Neural progenitor cell (in vitro differentiated cells): ENCODE measurements at regions not wholly inside any gene's neighbourhood (a gene's known extent, or its start where the extent isn't known, plus 50 kb on each side); places are given as distances from the start of the nearest gene placed in this dataset.
"Not testable (repeated sequence)": the region's sequence is repeated elsewhere in the genome, so short reads cannot be mapped to it uniquely, and the experiment has no call there.

Source experiments
- DNase-seq: peaks from one replicate; pipeline ENCODE4 v3.0.0-alpha.2; 2016; ENCODE audit warnings: low spot score
- H2AFZ ChIP-seq: fragments of 200-600 bp; sonication (generic); replicated peaks from 2 replicates; pipeline ENCODE4 v1.6.1; 2016; ENCODE audit warnings: antibody characterized with exemption
- H3F3A ChIP-seq: fragments of 200-600 bp; sonication (generic); 2 replicates; pipeline ENCODE4 v1.6.1; 2016; ENCODE audit warnings: antibody characterized with exemption, low read depth
- H3K27ac ChIP-seq: fragments of 200-600 bp; sonication (generic); 2 replicates; pipeline ENCODE4 v1.5.1; 2016; ENCODE audit warnings: mild to moderate bottlenecking
- H3K27me3 ChIP-seq: fragments of 200-600 bp; sonication (generic); 2 replicates; pipeline ENCODE4 v1.6.1; 2016; ENCODE audit warnings: mild to moderate bottlenecking, moderate library complexity
- H3K36me3 ChIP-seq: fragments of 200-600 bp; sonication (generic); 2 replicates; pipeline ENCODE4 v1.5.1; 2016
- H3K4me1 ChIP-seq: fragments of 200-600 bp; sonication (generic); 2 replicates; pipeline ENCODE4 v1.6.1; 2016; ENCODE audit warnings: mixed run types
- H3K4me2 ChIP-seq: fragments of 200-600 bp; sonication (generic); 2 replicates; pipeline ENCODE4 v1.6.1; 2016
- H3K4me3 ChIP-seq: fragments of 200-600 bp; sonication (generic); 2 replicates; pipeline ENCODE4 v1.5.1; 2016
- H3K79me2 ChIP-seq: fragments of 200-600 bp; sonication (generic); 2 replicates; pipeline ENCODE4 v1.6.1; 2016; ENCODE audit warnings: low read depth
- H3K9ac ChIP-seq: fragments of 200-600 bp; sonication (generic); 2 replicates; pipeline ENCODE4 v1.6.1; 2016
- H3K9me3 ChIP-seq: fragments of 200-600 bp; sonication (generic); 2 replicates; pipeline ENCODE4 v1.5.1; 2016; ENCODE audit warnings: low read depth
- H4K20me1 ChIP-seq: fragments of 200-600 bp; sonication (generic); 2 replicates; pipeline ENCODE4 v1.6.1; 2016; ENCODE audit warnings: low read depth
- H3K27ac Mint-ChIP-seq: 3 replicates; pipeline ENCODE4 v1.8.0; 2021; ENCODE audit warnings: mixed read lengths
- H3K27me3 Mint-ChIP-seq: 2 replicates; pipeline ENCODE4 v1.8.0; 2022; ENCODE audit warnings: low read depth, mild to moderate bottlenecking, inconsistent platforms, moderate library complexity, mixed read lengths; ENCODE audit not compliant: insufficient read depth
- H3K36me3 Mint-ChIP-seq: 3 replicates; pipeline ENCODE4 v1.8.0; 2021; ENCODE audit warnings: mixed read lengths
- H3K4me1 Mint-ChIP-seq: 3 replicates; pipeline ENCODE4 v1.8.0; 2021; ENCODE audit warnings: mixed read lengths
- H3K4me3 Mint-ChIP-seq: 3 replicates; pipeline ENCODE4 v1.8.0; 2021; ENCODE audit warnings: mild to moderate bottlenecking, moderate library complexity, mixed read lengths
- H3K9me3 Mint-ChIP-seq: 3 replicates; pipeline ENCODE4 v1.8.0; 2020; ENCODE audit warnings: mixed read lengths
- EZH2 ChIP-seq: fragments of 200-600 bp; sonication (generic); IDR thresholded peaks from 2 replicates; pipeline ENCODE4 v1.6.1; 2017; ENCODE audit warnings: antibody characterized with exemption, mild to moderate bottlenecking, moderate library complexity
- EZH2phosphoT487 ChIP-seq: fragments of 200-600 bp; sonication (generic); IDR thresholded peaks from 2 replicates; pipeline ENCODE4 v1.6.1; 2017; ENCODE audit warnings: antibody characterized with exemption
- TF ChIP-seq, protein P1 (sequence below): fragments of 200-600 bp; sonication (generic); IDR thresholded peaks from 2 replicates; pipeline ENCODE4 v1.5.1; 2017; ENCODE audit warnings: antibody characterized with exemption, mild to moderate bottlenecking

GRCh38 chr18:64674694-64675093 lies 525.8 kb upstream of the LINC00305 start:
- no peak overlapping the region for H2AFZ ChIP-seq
- no peak overlapping the region for H3K4me3 Mint-ChIP-seq
- TF ChIP-seq EZH2 (no peak), EZH2phosphoT487 (no peak)
- TF ChIP-seq, protein P1, sequence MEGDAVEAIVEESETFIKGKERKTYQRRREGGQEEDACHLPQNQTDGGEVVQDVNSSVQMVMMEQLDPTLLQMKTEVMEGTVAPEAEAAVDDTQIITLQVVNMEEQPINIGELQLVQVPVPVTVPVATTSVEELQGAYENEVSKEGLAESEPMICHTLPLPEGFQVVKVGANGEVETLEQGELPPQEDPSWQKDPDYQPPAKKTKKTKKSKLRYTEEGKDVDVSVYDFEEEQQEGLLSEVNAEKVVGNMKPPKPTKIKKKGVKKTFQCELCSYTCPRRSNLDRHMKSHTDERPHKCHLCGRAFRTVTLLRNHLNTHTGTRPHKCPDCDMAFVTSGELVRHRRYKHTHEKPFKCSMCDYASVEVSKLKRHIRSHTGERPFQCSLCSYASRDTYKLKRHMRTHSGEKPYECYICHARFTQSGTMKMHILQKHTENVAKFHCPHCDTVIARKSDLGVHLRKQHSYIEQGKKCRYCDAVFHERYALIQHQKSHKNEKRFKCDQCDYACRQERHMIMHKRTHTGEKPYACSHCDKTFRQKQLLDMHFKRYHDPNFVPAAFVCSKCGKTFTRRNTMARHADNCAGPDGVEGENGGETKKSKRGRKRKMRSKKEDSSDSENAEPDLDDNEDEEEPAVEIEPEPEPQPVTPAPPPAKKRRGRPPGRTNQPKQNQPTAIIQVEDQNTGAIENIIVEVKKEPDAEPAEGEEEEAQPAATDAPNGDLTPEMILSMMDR: no peak

GRCh38 chr18:64671293-64671692 lies 522.4 kb upstream of the LINC00305 start:
- not testable (repeated sequence) for H3K36me3 ChIP-seq, H3F3A ChIP-seq, H3K27ac ChIP-seq, H3K36me3 Mint-ChIP-seq, H3K79me2 ChIP-seq, H4K20me1 ChIP-seq, DNase-seq, H3K4me1 ChIP-seq, H3K4me3 Mint-ChIP-seq, H3K27ac Mint-ChIP-seq, H2AFZ ChIP-seq, H3K27me3 Mint-ChIP-seq, H3K9me3 ChIP-seq, H3K27me3 ChIP-seq, H3K9me3 Mint-ChIP-seq, H3K4me1 Mint-ChIP-seq, H3K4me2 ChIP-seq, H3K4me3 ChIP-seq, H3K9ac ChIP-seq

More at GRCh38 chr18:64674694-64675093, 525.8 kb upstream of the LINC00305 start:
- Histone ChIP-seq H3K36me3 (no peaks in the 10 kb centered on the region), H3K79me2 (no peaks in the 10 kb centered on the region), H3K27ac (no peak overlapping the region), H3K4me3 (no peak overlapping the region), H3K27me3 (no peaks in the 10 kb centered on the region), H3K4me1 (peaks cover 7% of the 10 kb centered on the region), H3K4me2 (no peak overlapping the region), H4K20me1 (no peaks in the 10 kb centered on the region), H3F3A (no peaks in the 10 kb centered on the region), H3K9ac (no peak overlapping the region), H3K9me3 (no peaks in the 10 kb centered on the region)
- no peak for DNase-seq
- H3K4me1 Mint-ChIP-seq: peaks cover 14% of the 10 kb centered on the region
- H3K36me3 Mint-ChIP-seq: no peaks in the 10 kb centered on the region
- no peak overlapping the region for H3K27ac Mint-ChIP-seq
- H3K9me3 Mint-ChIP-seq: peaks cover 5% of the 10 kb centered on the region
- H3K27me3 Mint-ChIP-seq: peaks cover 2% of the 10 kb centered on the region

DNA sequence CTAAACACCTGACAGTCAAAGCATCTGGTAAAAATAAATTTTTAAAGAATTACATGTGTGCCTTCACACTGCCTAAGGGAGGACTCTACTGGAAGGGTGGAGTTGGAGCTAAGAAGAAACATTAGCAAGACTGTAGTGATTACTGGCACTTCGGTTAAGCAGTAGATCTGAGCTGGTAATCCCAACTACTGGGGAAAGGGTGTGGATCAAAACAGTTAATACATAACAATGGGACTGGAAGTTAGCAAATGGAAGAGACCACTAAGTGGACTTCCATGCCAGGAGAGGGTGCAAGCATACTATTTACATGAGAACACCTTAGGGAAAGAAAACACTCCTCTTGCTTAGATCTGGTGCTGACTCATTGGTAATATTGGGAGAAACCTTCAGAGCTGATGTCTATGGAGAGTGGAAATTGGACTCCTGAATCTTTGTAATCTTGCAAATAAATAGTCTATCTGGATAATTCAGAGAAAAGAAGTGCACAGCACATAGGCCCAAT lies 519.6 kb upstream of the LINC00305 start:
- Mint-ChIP-seq H3K4me1 (no peaks in the 10 kb centered on the region), H3K9me3 (peaks cover 5% of the 10 kb centered on the region), H3K27me3 (no peaks in the 10 kb centered on the region), H3K4me3 (no peak overlapping the region), H3K36me3 (no peaks in the 10 kb centered on the region), H3K27ac (no peak overlapping the region)
- Histone ChIP-seq H3K36me3 (no peaks in the 10 kb centered on the region), H3K9ac (no peak overlapping the region), H4K20me1 (no peaks in the 10 kb centered on the region), H3K4me1 (no peaks in the 10 kb centered on the region), H3K79me2 (no peaks in the 10 kb centered on the region), H3K27me3 (no peaks in the 10 kb centered on the region), H3K4me3 (no peak overlapping the region), H3K4me2 (no peak overlapping the region), H3F3A (no peaks in the 10 kb centered on the region), H2AFZ (no peak overlapping the region), H3K27ac (no peak overlapping the region), H3K9me3 (no peaks in the 10 kb centered on the region)
- TF ChIP-seq, protein P1: no peak
- no peak for TF ChIP-seq EZH2phosphoT487
- no peak for DNase-seq

- no peaks in the 10 kb centered on the region for H3K9me3 Mint-ChIP-seq
- no peaks in the 10 kb centered on the region for H4K20me1 ChIP-seq
- no peaks in the 10 kb centered on the region for H3K4me1 ChIP-seq
- H3K4me3 ChIP-seq: no peak overlapping the region
- no peak overlapping the region for H3K4me2 ChIP-seq
- H3K9me3 ChIP-seq: no peaks in the 10 kb centered on the region
- no peak overlapping the region for H2AFZ ChIP-seq
- H3K27ac Mint-ChIP-seq: no peak overlapping the region
- TF ChIP-seq EZH2phosphoT487: no peak
- no peak for TF ChIP-seq EZH2
- TF ChIP-seq, protein P1: no peak
- H3K4me1 Mint-ChIP-seq: no peaks in the 10 kb centered on the region
- H3K27ac ChIP-seq: no peak overlapping the region
- H3K36me3 Mint-ChIP-seq: no peaks in the 10 kb centered on the region
- no peaks in the 10 kb centered on the region for H3K27me3 ChIP-seq
- no peaks in the 10 kb centered on the region for H3K27me3 Mint-ChIP-seq
- no peaks in the 10 kb centered on the region for H3K79me2 ChIP-seq
- no peaks in the 10 kb centered on the region for H3K36me3 ChIP-seq
- no peak overlapping the region for H3K9ac ChIP-seq
- DNase-seq: no peak
- H3K4me3 Mint-ChIP-seq: no peak overlapping the region
- no peaks in the 10 kb centered on the region for H3F3A ChIP-seq
Observed at GRCh38 chr18:64663086-64663485, 514.2 kb upstream of the LINC00305 start.
